Thyroid gland (tissue), 4 donors: ENCODE measurements at regions not wholly inside any gene's neighbourhood (a gene's known extent, or its start where the extent isn't known, plus 50 kb on each side); places are given as distances from the start of the nearest gene placed in this dataset.

Experiments
- POLR2A ChIP-seq, 2 donors: fragments of 450-650 bp; IDR thresholded peaks; one replicate each; pipeline ENCODE4 v1.6.1; 2017; ENCODE audit warnings: antibody characterized with exemption in 2 of 2, mild to moderate bottlenecking in 2 of 2, moderate library complexity in 1 of 2
- TF ChIP-seq, protein P1 (sequence below), 6 experiments: fragments of 200-600 bp in 3 of 6; fragments of 450-650 bp in 3 of 6; sonication (generic) in 3 of 6; IDR thresholded peaks; one replicate each; pipeline ENCODE4 v1.5.1; 2016 to 2019; ENCODE audit warnings: antibody characterized with exemption in 6 of 6, mild to moderate bottlenecking in 2 of 6, inconsistent platforms in 1 of 6, moderate library complexity in 1 of 6

DNA sequence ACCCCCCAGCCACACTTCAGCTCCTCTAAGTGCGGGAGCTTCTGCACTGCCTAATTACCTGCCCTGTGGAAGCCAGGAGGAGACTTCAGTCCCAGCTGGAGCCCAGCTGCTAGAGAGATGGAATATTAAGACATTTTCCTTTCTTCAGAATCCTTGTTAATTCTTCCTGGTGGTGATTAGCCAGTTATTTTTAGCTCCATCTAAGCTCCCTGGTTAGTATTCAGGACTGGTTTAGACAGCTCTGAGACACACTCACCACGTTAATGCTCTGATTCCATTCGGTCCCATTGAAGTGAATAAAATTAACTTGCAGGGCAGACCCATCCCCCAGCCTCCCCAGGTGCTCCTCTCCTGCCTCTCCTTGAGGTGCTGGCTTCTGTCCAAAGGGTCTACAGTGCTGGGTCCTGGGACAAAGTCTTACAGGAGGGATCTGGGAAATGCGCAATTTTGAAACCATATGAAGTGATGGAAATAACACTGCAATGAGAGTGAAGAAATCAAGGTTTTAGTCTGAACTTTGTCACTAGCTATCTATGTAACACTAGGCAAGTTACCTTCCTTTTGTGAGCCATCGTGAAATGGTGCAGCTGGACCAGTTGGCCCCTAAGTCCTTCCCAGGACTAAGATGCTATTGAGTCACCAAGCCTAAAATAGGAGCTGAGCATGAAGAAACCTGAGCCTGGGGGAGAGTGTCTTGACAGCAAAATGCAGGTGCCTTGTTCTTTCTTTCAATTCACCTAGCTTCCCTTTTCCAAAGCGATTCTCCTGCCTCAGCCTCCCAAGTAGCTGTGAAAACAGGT, 117.4 kb upstream of the ATP1A1 start:
- TF ChIP-seq, protein P1, sequence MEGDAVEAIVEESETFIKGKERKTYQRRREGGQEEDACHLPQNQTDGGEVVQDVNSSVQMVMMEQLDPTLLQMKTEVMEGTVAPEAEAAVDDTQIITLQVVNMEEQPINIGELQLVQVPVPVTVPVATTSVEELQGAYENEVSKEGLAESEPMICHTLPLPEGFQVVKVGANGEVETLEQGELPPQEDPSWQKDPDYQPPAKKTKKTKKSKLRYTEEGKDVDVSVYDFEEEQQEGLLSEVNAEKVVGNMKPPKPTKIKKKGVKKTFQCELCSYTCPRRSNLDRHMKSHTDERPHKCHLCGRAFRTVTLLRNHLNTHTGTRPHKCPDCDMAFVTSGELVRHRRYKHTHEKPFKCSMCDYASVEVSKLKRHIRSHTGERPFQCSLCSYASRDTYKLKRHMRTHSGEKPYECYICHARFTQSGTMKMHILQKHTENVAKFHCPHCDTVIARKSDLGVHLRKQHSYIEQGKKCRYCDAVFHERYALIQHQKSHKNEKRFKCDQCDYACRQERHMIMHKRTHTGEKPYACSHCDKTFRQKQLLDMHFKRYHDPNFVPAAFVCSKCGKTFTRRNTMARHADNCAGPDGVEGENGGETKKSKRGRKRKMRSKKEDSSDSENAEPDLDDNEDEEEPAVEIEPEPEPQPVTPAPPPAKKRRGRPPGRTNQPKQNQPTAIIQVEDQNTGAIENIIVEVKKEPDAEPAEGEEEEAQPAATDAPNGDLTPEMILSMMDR (IDR thresholded peaks at IDR 0.05) = no peak
- no peak for TF ChIP-seq POLR2A (IDR thresholded peaks at IDR 0.05)
